WI38 (cell line): ENCODE measurements at regions not wholly inside any gene's neighbourhood (a gene's known extent, or its start where the extent isn't known, plus 50 kb on each side); places are given as distances from the start of the nearest gene placed in this dataset.

ENCODE experiments used
- H3K4me3 ChIP-seq: 2 replicates; pipeline ENCODE4 v1.5.1; 2011; ENCODE audit warnings: low read depth, mild to moderate bottlenecking, control low read depth, low read length
- TF ChIP-seq, protein P1 (sequence below): IDR thresholded peaks from 2 replicates; pipeline ENCODE4 v1.5.1; 2012; ENCODE audit warnings: low read depth, mild to moderate bottlenecking, control low read depth, low read length

DNA sequence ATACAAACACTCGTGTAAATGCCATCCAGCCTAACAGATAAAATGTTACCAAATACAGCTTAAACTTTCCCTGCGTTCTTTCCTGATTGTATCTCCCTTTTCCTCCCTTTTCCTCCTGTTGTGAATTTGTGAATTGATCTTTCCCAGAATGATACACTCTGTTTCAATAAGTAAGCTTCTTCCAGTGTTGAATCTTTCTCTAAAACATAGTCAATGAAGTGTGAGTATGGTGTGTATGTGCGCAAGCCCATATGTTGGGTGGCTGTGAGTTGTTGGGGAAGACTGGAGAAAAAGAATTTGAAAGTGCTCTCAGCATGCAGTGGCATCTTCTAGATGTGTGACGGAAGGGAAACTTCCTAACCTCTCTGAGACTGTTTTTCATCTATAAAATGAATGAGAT is 143.1 kb upstream of the KLF4 start:
- H3K4me3 ChIP-seq: no peak overlapping the region
- TF ChIP-seq, protein P1, sequence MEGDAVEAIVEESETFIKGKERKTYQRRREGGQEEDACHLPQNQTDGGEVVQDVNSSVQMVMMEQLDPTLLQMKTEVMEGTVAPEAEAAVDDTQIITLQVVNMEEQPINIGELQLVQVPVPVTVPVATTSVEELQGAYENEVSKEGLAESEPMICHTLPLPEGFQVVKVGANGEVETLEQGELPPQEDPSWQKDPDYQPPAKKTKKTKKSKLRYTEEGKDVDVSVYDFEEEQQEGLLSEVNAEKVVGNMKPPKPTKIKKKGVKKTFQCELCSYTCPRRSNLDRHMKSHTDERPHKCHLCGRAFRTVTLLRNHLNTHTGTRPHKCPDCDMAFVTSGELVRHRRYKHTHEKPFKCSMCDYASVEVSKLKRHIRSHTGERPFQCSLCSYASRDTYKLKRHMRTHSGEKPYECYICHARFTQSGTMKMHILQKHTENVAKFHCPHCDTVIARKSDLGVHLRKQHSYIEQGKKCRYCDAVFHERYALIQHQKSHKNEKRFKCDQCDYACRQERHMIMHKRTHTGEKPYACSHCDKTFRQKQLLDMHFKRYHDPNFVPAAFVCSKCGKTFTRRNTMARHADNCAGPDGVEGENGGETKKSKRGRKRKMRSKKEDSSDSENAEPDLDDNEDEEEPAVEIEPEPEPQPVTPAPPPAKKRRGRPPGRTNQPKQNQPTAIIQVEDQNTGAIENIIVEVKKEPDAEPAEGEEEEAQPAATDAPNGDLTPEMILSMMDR: no peak

DNA sequence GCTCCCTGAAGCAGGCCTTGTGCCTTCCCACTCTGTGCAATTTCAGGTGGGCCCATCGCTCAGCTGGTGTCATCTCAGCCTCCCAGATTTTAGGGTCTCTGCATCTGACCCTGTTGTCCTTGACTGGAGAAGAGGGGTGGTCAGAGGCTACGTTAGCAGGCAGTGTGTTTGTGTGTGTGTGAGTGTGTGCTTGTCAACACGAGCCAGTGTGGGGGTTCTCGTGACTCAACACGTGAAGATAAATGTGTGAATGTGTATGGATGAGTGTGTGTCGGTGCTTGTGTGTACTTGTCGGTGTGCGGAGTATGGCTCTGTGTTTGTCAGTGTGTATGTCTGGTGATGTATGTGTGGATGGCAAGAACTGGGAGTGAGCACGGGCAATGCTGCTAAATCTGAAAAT is 142.6 kb upstream of the KLF4 start:
- TF ChIP-seq, protein P1: no peak
- no peak overlapping the region for H3K4me3 ChIP-seq

DNA sequence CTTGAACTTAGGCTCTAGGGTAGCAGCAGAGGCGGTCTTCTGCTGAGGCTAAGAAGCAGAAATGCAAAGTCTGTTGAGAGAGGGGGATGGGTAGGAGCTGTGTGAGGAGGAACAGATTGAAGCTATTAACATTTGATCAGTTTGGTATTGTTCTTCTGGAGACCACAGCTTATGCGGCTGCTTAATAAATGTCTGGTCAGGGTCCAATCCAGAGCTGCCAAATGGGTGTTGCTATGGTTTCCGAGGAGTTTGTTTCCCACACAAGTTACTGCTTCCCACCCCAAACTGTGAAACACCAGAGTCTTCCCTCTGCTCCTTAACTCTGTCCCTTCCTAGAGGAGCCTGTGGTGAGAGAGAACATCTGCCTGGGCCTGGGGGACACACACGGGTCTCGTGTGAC is 142.2 kb upstream of the KLF4 start:
- no peak overlapping the region for H3K4me3 ChIP-seq
- TF ChIP-seq, protein P1: no peak

DNA sequence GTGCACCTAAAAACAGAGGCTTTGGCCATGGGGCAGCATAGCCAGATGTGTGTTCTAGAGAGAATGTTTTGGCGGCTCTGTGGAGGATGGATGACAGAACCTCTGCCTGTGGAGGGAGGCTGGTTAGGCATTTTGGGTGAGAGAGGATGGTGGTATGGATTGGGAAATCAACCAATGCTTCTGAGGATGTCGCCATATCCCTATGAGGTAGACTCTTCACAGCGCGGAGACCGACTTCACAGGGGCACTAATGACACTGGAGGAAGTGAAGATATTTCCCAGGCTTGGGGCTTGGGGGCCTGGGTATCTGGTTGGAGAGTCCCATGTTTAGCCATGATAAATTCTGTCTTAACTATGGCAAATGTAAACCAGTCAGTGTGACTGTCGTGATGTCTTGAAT is 140.6 kb upstream of the KLF4 start:
- H3K4me3 ChIP-seq: no peak overlapping the region

DNA sequence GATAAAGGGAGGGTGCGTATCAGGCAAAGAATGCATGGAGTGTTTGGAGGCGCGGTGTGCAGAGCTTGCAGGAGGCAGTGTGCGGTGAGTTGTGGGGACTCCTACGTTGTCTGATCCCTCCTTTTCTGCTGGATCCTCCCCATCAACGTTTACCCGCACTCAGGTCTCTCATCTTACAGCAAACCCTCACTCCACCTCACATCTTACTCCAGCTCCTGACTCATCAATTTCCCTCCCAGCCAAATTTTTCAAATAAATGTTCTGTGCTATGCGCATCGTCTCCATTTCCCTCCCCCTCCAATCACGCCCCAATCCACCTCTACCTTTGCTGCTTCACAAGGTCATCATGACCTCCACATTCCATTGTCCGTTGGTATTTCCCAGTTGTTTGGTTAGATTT is 138.9 kb upstream of the KLF4 start:
- TF ChIP-seq, protein P1: no peak
- no peak overlapping the region for H3K4me3 ChIP-seq

More for the DNA sequence above, 140.6 kb upstream of the KLF4 start:
- TF ChIP-seq, protein P1: no peak

DNA sequence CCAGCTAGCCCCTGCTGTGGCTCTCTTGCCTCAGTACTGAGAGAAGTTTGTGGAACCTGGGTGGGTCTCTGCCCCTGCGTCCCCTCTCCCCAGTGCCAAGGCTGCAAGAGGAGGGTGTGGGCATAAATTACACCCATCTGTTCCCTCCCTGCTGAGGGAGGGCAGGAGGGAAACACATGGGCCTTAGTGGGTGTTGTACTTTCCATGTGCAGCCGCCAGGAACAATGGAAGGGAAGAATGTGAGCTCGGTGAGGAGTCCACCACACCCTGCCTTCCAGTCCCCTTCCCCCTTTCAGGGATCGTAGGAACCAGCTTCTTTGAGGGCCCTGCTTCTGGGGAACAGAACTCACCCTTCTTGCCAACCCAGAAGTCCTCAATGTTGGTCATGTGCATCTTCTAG is 138.2 kb upstream of the KLF4 start:
- TF ChIP-seq, protein P1: no peak
- no peak overlapping the region for H3K4me3 ChIP-seq

DNA sequence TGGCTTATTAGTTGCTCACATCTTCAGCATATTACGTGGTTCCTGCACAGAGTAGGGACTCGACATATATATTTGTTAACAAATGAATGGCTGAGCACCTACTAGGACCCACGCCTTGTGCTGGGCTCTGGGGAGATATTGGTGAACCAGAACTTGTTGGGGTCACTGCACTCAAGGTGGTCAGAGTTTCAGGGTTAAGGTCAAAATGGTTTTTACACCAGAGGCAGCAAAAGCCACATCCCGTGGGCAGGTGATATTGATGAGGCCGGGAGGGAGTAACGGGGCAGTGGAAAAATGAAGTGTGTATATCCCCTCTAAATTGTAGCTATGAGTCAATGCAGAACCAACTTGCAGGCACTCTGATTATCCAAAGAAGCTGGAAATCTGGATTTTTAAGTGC is 136.5 kb upstream of the KLF4 start:
- TF ChIP-seq, protein P1: no peak
- no peak overlapping the region for H3K4me3 ChIP-seq
